Hepatocyte (in vitro differentiated cells): ENCODE measurements at regions not wholly inside any gene's neighbourhood (a gene's known extent, or its start where the extent isn't known, plus 50 kb on each side); places are given as distances from the start of the nearest gene placed in this dataset.

Source experiments
- CTCF ChIP-seq: fragments of 200-600 bp; sonication (generic); IDR thresholded peaks from 2 replicates; pipeline ENCODE4 v1.5.1; 2016; ENCODE audit warnings: antibody characterized with exemption, mild to moderate bottlenecking; ENCODE audit not compliant: poor library complexity
- EZH2 ChIP-seq: fragments of 200-600 bp; sonication (generic); IDR thresholded peaks from 2 replicates; pipeline ENCODE4 v1.6.1; 2016; ENCODE audit warnings: antibody characterized with exemption, mild to moderate bottlenecking, borderline replicate concordance

- TF ChIP-seq CTCF = no peak
- no peak for TF ChIP-seq EZH2
These were observed 178.0 kb upstream of the SASH1 start for GRCh38 chr6:148164645-148165044.
